Dendritic cell treated with granulocyte-macrophage colony-stimulating factor and Interleukin-4, amounts not matched to agents 40 ng/mL and 50 ng/mL, for 4 days (primary cell): ENCODE measurements at regions not wholly inside any gene's neighbourhood (a gene's known extent, or its start where the extent isn't known, plus 50 kb on each side); places are given as distances from the start of the nearest gene placed in this dataset.
"Not testable (repeated sequence)": the region's sequence is repeated elsewhere in the genome, so short reads cannot be mapped to it uniquely, and the experiment has no call there.

ENCODE experiments used
- H3K27ac Mint-ChIP-seq: one replicate; pipeline ENCODE4 v1.8.0; 2022; ENCODE audit warnings: mild to moderate bottlenecking, mixed read lengths
- H3K27me3 Mint-ChIP-seq: one replicate; pipeline ENCODE4 v1.8.0; 2022; ENCODE audit warnings: mild to moderate bottlenecking, mixed read lengths
- H3K36me3 Mint-ChIP-seq: one replicate; pipeline ENCODE4 v1.8.0; 2022; ENCODE audit warnings: low read depth, mixed read lengths
- H3K4me1 Mint-ChIP-seq: one replicate; pipeline ENCODE4 v1.8.0; 2022; ENCODE audit warnings: low read depth, mixed read lengths
- H3K4me3 Mint-ChIP-seq: one replicate; pipeline ENCODE4 v1.8.0; 2022; ENCODE audit warnings: mild to moderate bottlenecking, moderate library complexity, mixed read lengths
- H3K9me3 Mint-ChIP-seq: one replicate; pipeline ENCODE4 v1.8.0; 2022; ENCODE audit warnings: mixed read lengths
- intact Hi-C: fragments of 100-400 bp; cut with micrococcal nuclease; formaldehyde crosslinking; loops from one replicate; pipeline ENCODE4 v1.15.0; 2022

DNA sequence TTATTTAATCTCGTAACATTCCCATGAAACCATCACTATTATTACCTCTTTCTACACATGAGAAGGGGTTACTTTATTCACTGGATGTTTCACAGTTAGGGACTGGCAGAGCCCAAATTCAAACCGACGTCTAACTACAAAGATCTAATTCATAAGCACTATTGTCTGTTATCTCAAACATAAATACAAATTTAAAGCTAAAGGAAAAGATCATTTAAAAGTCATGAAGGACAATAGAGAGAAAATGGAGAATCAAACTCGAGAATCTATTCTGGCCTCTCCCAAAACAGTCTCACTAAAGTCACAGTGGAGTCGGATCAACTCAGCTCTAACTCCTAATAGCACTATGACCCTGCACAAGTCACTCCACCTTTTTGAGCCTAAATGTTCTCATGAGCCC lies 287.7 kb downstream of the ZIC4 start:
- Mint-ChIP-seq H3K4me3 (no peak overlapping the region), H3K27ac (no peak overlapping the region), H3K27me3 (no peaks in the 10 kb centered on the region)

DNA sequence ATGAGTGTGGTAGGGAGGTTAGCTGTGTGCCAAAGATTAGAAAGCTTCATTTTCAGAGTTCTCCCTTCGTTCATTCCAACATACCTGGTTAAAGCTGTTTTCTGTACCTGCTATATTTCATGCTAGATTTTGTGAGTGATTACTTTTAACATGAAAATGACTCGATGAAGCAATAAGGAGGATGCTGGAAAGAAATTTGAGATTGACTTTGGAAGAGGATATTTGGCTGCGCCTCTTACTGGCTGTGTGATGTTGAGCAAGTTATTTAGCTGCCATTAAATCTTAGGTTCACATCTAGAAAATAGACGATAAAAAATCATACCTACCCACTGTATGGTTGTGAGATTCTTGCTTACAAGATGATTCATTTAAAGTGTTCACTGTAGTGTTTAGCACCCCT lies 288.7 kb downstream of the ZIC4 start:
- intact Hi-C loops = no loop called here
- no peaks in the 10 kb centered on the region for H3K27me3 Mint-ChIP-seq
- H3K4me1 Mint-ChIP-seq = no peaks in the 10 kb centered on the region

More for the DNA sequence above, 287.7 kb downstream of the ZIC4 start:
- Mint-ChIP-seq H3K4me1 (no peaks in the 10 kb centered on the region), H3K9me3 (no peaks in the 10 kb centered on the region), H3K36me3 (no peaks in the 10 kb centered on the region)
- intact Hi-C loops = no loop called here

DNA sequence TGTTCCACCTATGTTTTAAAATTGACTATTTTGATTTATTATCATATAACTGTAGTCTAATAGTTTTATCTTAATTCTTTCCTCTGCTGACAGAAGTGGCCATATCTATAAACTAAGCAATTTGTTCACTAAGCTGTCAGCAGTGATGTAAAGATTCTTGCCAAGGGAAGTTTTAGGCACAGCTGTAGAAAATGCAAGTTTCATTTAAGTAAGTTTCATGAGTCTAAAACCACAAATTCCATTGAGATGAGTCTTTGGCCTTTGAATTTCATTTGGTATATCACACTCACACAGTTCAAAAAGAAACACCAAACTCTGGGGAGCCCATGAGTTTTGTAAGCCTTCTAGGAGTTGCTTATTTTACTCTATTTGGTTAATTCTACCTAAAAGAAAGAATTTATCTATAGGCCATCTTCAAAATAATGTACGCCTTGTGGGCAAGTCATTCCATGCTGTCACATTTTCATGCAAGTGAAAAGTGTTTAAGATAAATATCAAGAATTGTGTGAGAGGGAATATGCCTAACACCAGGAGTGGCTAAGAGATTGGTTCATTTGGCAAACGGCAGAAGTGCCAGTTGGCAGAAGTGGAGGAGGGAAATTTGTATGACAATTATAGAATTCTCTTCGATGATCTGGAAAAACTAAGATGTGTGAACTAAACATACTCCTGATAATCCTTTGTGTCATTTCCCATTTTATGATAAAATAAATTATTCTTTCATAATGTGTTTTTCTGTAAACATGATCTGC lies 292.9 kb downstream of the ZIC4 start:
- H3K36me3 Mint-ChIP-seq = no peaks in the 10 kb centered on the region
- no peaks in the 10 kb centered on the region for H3K9me3 Mint-ChIP-seq
- H3K27ac Mint-ChIP-seq = no peak overlapping the region
- H3K27me3 Mint-ChIP-seq = no peaks in the 10 kb centered on the region
- no peaks in the 10 kb centered on the region for H3K4me1 Mint-ChIP-seq
- intact Hi-C loops = no loop called here
- H3K4me3 Mint-ChIP-seq = no peak overlapping the region

More for the DNA sequence above, 288.7 kb downstream of the ZIC4 start:
- no peaks in the 10 kb centered on the region for H3K36me3 Mint-ChIP-seq
- no peak overlapping the region for H3K27ac Mint-ChIP-seq
- no peaks in the 10 kb centered on the region for H3K9me3 Mint-ChIP-seq
- H3K4me3 Mint-ChIP-seq = no peak overlapping the region

DNA sequence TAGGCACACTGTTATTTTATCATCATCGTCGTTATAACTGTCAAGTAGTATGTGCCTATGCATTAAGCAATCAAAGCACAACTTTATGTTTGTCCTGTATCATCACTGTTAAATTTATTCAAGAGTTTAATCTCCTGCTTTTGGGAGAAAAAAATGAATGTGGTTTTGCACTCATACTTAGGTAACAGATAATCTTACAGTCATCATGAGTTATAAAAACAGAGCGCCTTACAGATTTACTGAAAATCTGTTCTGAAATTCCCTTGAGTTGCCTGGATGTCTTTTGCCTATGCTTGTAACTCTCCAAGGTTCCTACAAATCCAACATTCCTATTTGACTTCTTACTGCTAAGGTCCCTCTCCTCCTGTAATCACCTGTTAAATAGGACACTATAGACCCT lies 307.3 kb downstream of the ZIC4 start:
- Mint-ChIP-seq H3K4me1 (no peaks in the 10 kb centered on the region), H3K4me3 (no peak overlapping the region), H3K27ac (no peak overlapping the region), H3K36me3 (no peaks in the 10 kb centered on the region), H3K27me3 (no peaks in the 10 kb centered on the region), H3K9me3 (peaks cover 20% of the 10 kb centered on the region)
- intact Hi-C loops = no loop called here

DNA sequence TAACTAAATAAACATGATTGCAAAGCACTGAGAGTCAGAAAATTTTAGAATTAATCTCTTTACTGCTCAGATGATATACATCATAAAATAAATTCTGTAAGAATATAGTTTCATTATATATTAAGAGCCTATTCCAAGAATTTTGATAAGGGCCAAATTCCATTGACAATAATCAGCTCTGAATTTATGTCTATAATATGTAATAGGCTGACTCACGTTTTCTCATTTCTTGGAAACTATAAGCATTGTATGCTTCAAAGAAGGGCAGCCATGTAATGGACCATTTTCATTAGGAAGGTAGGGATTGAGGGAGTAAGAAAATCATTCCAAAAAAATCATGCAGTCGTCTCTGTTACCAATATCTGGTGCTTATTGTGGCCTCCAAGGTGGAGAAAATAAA lies 315.9 kb downstream of the ZIC4 start:
- intact Hi-C loops = no loop called here
- Mint-ChIP-seq H3K36me3 (no peaks in the 10 kb centered on the region), H3K4me3 (no peak overlapping the region), H3K9me3 (peaks cover 9% of the 10 kb centered on the region), H3K4me1 (no peaks in the 10 kb centered on the region), H3K27me3 (no peaks in the 10 kb centered on the region), H3K27ac (no peak overlapping the region)

DNA sequence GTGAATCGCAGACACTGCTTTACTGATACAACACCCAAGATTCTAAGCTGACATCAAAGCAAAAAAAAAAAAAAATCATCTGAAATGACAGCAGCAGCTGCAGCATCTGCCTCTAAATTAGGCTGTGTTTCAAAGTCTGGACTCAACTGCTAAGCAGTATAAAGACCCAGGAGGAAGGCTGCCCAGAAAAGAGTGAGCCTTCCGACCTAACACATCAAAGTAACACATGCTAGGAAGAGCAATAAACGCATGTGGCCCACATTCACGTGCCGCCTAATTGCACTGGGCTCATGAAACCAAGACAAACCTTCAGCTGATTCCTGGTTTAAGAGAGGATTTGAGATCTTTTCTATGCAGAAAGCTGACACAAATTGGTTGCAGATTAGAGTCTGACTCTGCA lies 317.1 kb downstream of the ZIC4 start:
- intact Hi-C loops = no loop called here
- Mint-ChIP-seq H3K4me1 (no peaks in the 10 kb centered on the region), H3K27ac (no peak overlapping the region), H3K27me3 (no peaks in the 10 kb centered on the region), H3K9me3 (peaks cover 4% of the 10 kb centered on the region), H3K4me3 (no peak overlapping the region), H3K36me3 (no peaks in the 10 kb centered on the region)

DNA sequence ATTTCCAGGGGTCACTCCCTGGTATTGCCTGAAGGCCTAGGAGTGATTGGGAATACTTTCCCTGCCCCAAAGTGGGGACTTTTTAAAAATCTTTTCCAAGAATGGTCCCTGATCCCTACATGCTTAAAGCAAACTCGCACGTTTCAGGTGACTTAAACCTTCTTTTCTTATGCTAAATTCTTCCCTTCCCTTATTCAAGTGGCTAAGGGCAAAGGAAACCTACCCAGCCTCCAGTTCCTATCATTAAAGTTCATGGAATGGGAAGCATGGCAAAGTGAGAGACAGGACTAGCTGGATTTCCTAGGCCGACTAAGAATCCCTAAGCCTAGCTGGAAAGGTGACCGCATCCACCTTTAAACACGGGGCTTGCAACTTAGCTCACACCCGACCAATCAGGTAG lies 346.8 kb downstream of the ZIC4 start:
- intact Hi-C loops, H3K27me3 Mint-ChIP-seq, H3K4me1 Mint-ChIP-seq, H3K4me3 Mint-ChIP-seq, H3K36me3 Mint-ChIP-seq, H3K27ac Mint-ChIP-seq: not testable (repeated sequence)
- peaks cover 43% of the 10 kb centered on the region for H3K9me3 Mint-ChIP-seq

DNA sequence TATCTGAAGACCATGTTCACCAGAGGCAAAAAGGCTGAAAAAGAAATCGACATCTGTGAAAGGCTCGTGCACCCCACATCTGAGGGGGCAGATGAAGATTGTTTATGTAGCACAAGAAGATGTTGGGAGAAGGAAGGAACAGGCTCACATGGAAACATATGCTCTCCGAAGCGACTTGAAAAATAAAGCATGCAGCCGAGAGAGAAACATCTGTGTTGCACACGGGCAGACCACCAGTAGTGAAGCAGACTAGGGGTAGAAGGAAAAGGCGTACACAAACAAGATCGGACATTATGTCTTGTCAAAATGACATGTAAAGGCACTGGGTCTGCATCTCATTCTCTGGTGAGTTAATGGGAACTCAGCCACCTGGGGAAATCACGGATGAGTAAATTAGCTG lies 356.5 kb downstream of the ZIC4 start:
- intact Hi-C loops = no loop called here
- H3K27ac Mint-ChIP-seq = no peak overlapping the region

DNA sequence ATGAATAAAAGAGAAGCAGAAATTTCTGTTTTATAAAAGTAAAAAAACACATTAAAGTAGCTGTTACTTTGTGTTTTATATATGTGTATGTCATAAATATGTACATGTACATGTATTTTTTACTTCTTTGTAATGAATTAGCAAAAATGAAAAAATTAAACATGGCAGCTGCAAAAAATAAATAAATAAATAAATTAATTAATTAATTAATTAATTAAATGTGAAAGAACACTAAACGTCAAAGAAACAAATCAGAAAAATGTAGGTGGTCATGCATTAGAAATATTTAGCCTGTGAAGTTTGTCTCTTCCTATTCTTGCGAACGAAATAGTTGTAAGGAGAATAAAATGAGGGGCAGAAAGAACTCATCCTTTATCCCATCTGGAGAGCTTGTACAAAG lies 357.0 kb downstream of the ZIC4 start:
- Mint-ChIP-seq H3K27ac (no peak overlapping the region), H3K27me3 (no peaks in the 10 kb centered on the region)
- intact Hi-C loops = no loop called here

More for the DNA sequence above, 356.5 kb downstream of the ZIC4 start:
- no peaks in the 10 kb centered on the region for H3K4me1 Mint-ChIP-seq
- H3K27me3 Mint-ChIP-seq = no peaks in the 10 kb centered on the region
- H3K4me3 Mint-ChIP-seq = no peak overlapping the region
- H3K9me3 Mint-ChIP-seq = peaks cover 60% of the 10 kb centered on the region
- H3K36me3 Mint-ChIP-seq = no peaks in the 10 kb centered on the region

DNA sequence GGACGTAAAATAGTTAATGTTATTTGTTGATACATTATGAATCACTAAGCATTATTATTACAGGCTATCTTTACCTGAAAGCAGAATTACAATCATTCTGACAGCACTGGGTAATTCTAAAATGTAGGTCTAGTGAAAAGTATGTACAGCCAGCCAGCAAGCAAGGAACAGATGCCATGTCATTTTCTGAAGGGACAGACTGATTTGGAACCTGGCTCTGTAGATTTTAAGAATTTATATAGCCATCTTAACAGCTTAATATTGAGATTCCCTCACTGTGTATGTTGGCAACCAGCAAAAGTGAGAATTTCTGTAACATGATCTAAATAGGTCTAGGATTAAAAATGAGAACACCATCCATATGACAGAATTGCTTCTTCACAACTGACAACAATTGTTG lies 359.4 kb downstream of the ZIC4 start:
- no peak overlapping the region for H3K27ac Mint-ChIP-seq
- no peaks in the 10 kb centered on the region for H3K4me1 Mint-ChIP-seq
- H3K27me3 Mint-ChIP-seq = no peaks in the 10 kb centered on the region
- H3K4me3 Mint-ChIP-seq = no peak overlapping the region
- no peaks in the 10 kb centered on the region for H3K36me3 Mint-ChIP-seq
- H3K9me3 Mint-ChIP-seq = peaks cover 49% of the 10 kb centered on the region
- intact Hi-C loops = no loop called here

More for the DNA sequence above, 357.0 kb downstream of the ZIC4 start:
- H3K4me3 Mint-ChIP-seq = no peak overlapping the region
- H3K9me3 Mint-ChIP-seq = peaks cover 59% of the 10 kb centered on the region
- H3K4me1 Mint-ChIP-seq = no peaks in the 10 kb centered on the region
- no peaks in the 10 kb centered on the region for H3K36me3 Mint-ChIP-seq

DNA sequence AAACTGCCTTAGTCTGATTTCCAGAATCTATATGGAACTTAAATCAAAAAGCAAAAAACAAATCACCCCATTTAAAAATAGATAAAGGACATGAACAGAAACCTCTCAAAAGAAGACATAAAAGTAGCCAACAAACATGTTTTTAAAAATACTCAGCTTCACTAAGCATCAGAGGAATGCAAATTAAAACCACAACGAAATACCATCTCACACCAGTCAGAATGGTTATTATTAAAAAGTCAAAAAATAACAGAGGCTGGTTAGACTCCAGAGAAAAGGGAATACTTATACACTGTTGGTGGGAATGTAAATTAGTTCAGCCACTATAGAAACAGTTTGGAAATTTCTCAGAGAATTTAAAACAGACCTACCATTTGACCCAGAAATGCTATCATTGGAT lies 367.9 kb downstream of the ZIC4 start:
- intact Hi-C loops = no loop called here
- H3K4me3 Mint-ChIP-seq = no peak overlapping the region
- H3K36me3 Mint-ChIP-seq = no peaks in the 10 kb centered on the region
- peaks cover 36% of the 10 kb centered on the region for H3K9me3 Mint-ChIP-seq
- H3K27ac Mint-ChIP-seq = no peak overlapping the region
- no peaks in the 10 kb centered on the region for H3K4me1 Mint-ChIP-seq
- H3K27me3 Mint-ChIP-seq = no peaks in the 10 kb centered on the region

DNA sequence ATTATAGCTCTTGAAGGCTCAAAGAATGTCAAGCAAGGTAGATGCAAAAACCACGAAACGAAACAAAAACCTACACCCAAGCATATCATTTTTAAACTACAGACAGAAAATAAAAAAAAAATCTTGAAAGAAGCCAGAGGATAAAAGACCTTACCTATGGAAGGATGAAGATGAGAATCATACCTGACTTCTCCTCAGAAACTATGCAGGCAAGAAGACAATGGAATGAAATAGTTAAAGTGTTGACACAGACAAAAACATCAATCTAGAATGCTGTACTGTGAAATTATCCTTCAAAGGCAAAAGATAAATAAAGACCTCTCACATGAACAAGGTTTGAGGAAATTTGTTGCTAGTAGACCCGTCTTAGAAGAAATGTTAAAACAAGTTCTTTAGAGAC lies 372.0 kb downstream of the ZIC4 start:
- Mint-ChIP-seq H3K9me3 (peaks cover 30% of the 10 kb centered on the region), H3K4me1 (no peaks in the 10 kb centered on the region), H3K36me3 (no peaks in the 10 kb centered on the region), H3K27ac (no peak overlapping the region), H3K27me3 (no peaks in the 10 kb centered on the region), H3K4me3 (no peak overlapping the region)
- intact Hi-C loops = no loop called here

DNA sequence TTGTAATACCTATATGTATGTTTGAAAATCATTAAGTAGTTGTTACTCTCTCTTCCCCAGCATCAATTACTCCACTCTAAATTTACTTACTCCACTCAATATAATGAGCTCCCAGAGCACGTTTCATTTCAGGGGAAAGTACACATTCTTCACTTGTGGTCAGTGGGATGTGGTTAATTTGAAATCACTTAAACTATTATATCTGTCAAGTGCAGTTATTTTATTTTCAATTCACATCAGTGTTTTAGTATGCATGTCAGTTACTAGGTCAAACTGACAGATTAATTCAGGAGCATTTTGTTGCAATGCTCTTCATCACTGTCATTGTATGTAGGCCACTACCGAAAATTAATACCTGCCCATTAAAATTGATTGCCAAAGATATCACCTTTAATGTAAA lies 376.1 kb downstream of the ZIC4 start:
- no peaks in the 10 kb centered on the region for H3K4me1 Mint-ChIP-seq
- intact Hi-C loops = no loop called here
- peaks cover 35% of the 10 kb centered on the region for H3K9me3 Mint-ChIP-seq
- H3K36me3 Mint-ChIP-seq = no peaks in the 10 kb centered on the region
- H3K27ac Mint-ChIP-seq = no peak overlapping the region
- H3K27me3 Mint-ChIP-seq = no peaks in the 10 kb centered on the region
- H3K4me3 Mint-ChIP-seq = no peak overlapping the region

DNA sequence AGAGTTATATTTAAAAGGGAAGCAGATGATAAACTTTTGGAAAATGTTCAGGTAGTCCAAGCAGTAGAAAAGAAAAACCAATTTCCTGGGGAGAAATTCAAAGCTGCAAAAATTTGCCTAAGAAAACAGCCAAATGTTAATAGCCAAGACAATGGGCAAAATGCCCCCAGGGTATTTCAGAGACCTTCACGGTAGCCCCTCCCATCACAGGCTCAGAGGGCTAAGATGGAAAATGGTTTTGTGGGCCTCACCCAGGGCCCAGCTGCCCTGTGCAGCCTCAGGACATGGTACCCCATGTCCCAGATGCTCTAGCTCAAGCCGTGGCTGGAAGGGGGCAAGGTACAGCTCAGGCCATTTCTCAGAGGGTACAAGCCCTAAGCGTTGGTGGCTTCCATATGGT lies 391.0 kb downstream of the ZIC4 start:
- no peak overlapping the region for H3K27ac Mint-ChIP-seq
- H3K36me3 Mint-ChIP-seq = no peaks in the 10 kb centered on the region
- intact Hi-C loops = no loop called here

DNA sequence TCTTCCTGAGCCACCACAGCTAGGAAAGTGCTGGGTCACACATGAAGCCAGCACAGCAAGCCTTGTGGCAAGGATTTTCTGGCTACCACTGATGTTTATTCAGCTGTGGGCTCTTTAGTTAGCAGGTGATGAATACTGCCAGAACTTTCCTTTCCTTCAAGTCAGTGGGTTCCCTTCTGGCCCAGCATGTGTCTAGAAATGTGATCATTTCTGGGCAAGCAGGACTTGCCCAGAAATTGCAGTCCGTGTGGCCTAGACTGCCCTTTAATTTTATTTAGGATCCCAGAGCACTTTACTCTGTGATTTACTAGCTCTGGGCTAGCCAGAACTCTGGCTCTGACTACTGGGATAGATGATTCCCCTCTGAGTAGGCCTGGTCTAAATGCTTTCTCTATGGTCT lies 397.5 kb downstream of the ZIC4 start:
- Mint-ChIP-seq H3K27ac (no peak overlapping the region), H3K4me1 (no peaks in the 10 kb centered on the region), H3K27me3 (no peaks in the 10 kb centered on the region), H3K4me3 (no peak overlapping the region), H3K9me3 (peaks cover 9% of the 10 kb centered on the region), H3K36me3 (no peaks in the 10 kb centered on the region)
- intact Hi-C loops = no loop called here

More for the DNA sequence above, 391.0 kb downstream of the ZIC4 start:
- Mint-ChIP-seq H3K9me3 (peaks cover 38% of the 10 kb centered on the region), H3K27me3 (no peaks in the 10 kb centered on the region), H3K4me3 (no peak overlapping the region), H3K4me1 (no peaks in the 10 kb centered on the region)
